ENCODE measurements at regions not wholly inside any gene's neighbourhood (a gene's known extent, or its start where the extent isn't known, plus 50 kb on each side); places are given as distances from the start of the nearest gene placed in this dataset.

DNA sequence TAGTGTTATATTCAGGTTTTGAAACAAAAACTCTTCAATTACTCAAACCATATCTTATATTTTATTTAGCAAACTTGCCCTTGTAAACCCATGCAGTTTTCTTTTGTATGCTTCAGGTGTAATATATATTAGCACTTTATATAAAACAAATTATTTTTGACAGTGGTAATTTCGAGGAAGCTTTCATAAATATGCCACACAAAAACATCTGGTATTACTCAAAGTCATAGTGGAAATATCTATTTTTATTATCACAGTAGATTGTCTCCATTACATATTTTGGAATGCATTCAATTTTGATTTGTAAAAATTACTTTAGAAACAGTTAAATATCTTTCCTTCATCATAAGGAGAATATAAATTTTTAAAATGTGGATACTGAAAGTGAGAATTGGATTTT lies 89.1 kb upstream of the FIBIN start:
- Histone ChIP-seq H3K36me3 (ENCODE audit: insufficient read depth, low read length) (no peaks in the 10 kb centered on the region), H3K4me2 (ENCODE audit: low read depth, low read length, poor library complexity, severe bottlenecking) (no peak overlapping the region), H3K27me3 (ENCODE audit: insufficient read depth, low read length, poor library complexity, severe bottlenecking) (no peaks in the 10 kb centered on the region), H3K9ac (ENCODE audit: low read depth, low read length, poor library complexity, severe bottlenecking) (no peak overlapping the region), H3K9me3 (ENCODE audit: insufficient read depth, low read depth, low read length) (no peaks in the 10 kb centered on the region), H3F3A (ENCODE audit: low read depth) (no peaks in the 10 kb centered on the region), H2AFZ (ENCODE audit: low read length) (no peak overlapping the region), H4K20me1 (ENCODE audit: insufficient read depth, low read length, poor library complexity, severe bottlenecking) (no peaks in the 10 kb centered on the region), H3K79me2 (ENCODE audit: insufficient read depth, low read length) (no peaks in the 10 kb centered on the region), H3K4me3 (ENCODE audit: low read length, poor library complexity, severe bottlenecking) (no peak overlapping the region), H3K9me2 (replicated peaks; ENCODE audit: low read depth, low read length) (no peaks in the 10 kb centered on the region), H3K4me1 (ENCODE audit: insufficient read depth, low read length, poor library complexity, severe bottlenecking) (no peaks in the 10 kb centered on the region)
- TF ChIP-seq, protein P1, sequence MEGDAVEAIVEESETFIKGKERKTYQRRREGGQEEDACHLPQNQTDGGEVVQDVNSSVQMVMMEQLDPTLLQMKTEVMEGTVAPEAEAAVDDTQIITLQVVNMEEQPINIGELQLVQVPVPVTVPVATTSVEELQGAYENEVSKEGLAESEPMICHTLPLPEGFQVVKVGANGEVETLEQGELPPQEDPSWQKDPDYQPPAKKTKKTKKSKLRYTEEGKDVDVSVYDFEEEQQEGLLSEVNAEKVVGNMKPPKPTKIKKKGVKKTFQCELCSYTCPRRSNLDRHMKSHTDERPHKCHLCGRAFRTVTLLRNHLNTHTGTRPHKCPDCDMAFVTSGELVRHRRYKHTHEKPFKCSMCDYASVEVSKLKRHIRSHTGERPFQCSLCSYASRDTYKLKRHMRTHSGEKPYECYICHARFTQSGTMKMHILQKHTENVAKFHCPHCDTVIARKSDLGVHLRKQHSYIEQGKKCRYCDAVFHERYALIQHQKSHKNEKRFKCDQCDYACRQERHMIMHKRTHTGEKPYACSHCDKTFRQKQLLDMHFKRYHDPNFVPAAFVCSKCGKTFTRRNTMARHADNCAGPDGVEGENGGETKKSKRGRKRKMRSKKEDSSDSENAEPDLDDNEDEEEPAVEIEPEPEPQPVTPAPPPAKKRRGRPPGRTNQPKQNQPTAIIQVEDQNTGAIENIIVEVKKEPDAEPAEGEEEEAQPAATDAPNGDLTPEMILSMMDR (conservative IDR thresholded peaks at IDR 0.05; ENCODE audit: low read length): no peak
- no peak for TF ChIP-seq EZH2phosphoT487 (IDR thresholded peaks at IDR 0.05; ENCODE audit: borderline replicate concordance)

DNA sequence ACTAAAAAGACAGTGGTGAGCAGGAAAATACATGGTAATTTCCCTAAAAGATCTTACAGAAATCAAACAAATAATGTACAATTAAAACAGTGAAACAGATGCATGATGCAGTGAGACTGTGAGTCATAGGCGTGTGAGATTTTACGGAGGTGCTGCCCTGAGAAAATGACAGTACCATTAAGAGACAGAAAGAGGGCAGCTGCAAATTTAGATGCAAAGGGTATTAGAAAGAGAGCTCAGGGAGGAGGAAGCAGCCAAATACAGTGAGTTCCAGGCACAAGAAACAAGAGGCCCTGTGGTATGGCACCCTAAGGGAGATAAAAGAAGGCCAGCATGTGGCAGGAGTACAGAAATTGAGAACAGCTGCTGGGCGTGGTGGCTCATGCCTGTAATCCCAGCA lies 88.5 kb upstream of the FIBIN start:
- Histone ChIP-seq H3F3A (ENCODE audit: low read depth) (no peaks in the 10 kb centered on the region), H3K36me3 (ENCODE audit: insufficient read depth, low read length) (no peaks in the 10 kb centered on the region), H3K79me2 (ENCODE audit: insufficient read depth, low read length) (no peaks in the 10 kb centered on the region), H3K9me3 (ENCODE audit: insufficient read depth, low read depth, low read length) (no peaks in the 10 kb centered on the region), H3K9me2 (replicated peaks; ENCODE audit: low read depth, low read length) (no peaks in the 10 kb centered on the region), H3K4me3 (ENCODE audit: low read length, poor library complexity, severe bottlenecking) (no peak overlapping the region), H3K27me3 (ENCODE audit: insufficient read depth, low read length, poor library complexity, severe bottlenecking) (no peaks in the 10 kb centered on the region), H4K20me1 (ENCODE audit: insufficient read depth, low read length, poor library complexity, severe bottlenecking) (no peaks in the 10 kb centered on the region), H2AFZ (ENCODE audit: low read length) (no peak overlapping the region), H3K4me1 (ENCODE audit: insufficient read depth, low read length, poor library complexity, severe bottlenecking) (no peaks in the 10 kb centered on the region), H3K9ac (ENCODE audit: low read depth, low read length, poor library complexity, severe bottlenecking) (no peak overlapping the region), H3K4me2 (ENCODE audit: low read depth, low read length, poor library complexity, severe bottlenecking) (no peak overlapping the region)
- TF ChIP-seq EZH2phosphoT487 (IDR thresholded peaks at IDR 0.05; ENCODE audit: borderline replicate concordance): no peak
- TF ChIP-seq, protein P1 (conservative IDR thresholded peaks at IDR 0.05; ENCODE audit: low read length): no peak

DNA sequence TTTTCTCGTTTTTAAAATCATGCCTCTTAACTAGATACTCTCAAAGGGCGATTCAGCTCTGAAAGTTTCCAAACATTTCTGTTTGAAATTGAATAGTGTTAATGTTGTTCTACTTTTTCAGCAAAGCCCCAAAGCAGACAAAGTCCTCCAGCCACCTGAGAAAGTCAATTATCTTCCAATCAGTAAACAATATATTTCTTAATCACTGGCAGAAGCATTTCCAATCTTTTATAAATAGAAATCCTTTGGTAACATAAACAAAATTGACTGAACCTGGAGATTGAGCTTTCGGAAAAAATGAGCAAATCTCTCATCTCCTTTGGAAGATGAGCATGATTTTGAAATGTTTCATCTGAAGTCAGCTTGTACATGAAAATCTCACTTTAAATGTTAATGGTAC lies 84.4 kb upstream of the FIBIN start:
- H3K36me3 ChIP-seq (ENCODE audit: insufficient read depth, low read length): no peaks in the 10 kb centered on the region
- H4K20me1 ChIP-seq (ENCODE audit: insufficient read depth, low read length, poor library complexity, severe bottlenecking): no peaks in the 10 kb centered on the region
- no peaks in the 10 kb centered on the region for H3K9me2 ChIP-seq (replicated peaks; ENCODE audit: low read depth, low read length)
- no peak overlapping the region for H3K9ac ChIP-seq (ENCODE audit: low read depth, low read length, poor library complexity, severe bottlenecking)
- H3K79me2 ChIP-seq (ENCODE audit: insufficient read depth, low read length): no peaks in the 10 kb centered on the region
- H3K9me3 ChIP-seq (ENCODE audit: insufficient read depth, low read depth, low read length): no peaks in the 10 kb centered on the region
- H3K4me2 ChIP-seq (ENCODE audit: low read depth, low read length, poor library complexity, severe bottlenecking): no peak overlapping the region
- H2AFZ ChIP-seq (ENCODE audit: low read length): no peak overlapping the region
- H3K4me3 ChIP-seq (ENCODE audit: low read length, poor library complexity, severe bottlenecking): no peak overlapping the region
- H3K4me1 ChIP-seq (ENCODE audit: insufficient read depth, low read length, poor library complexity, severe bottlenecking): no peaks in the 10 kb centered on the region
- no peaks in the 10 kb centered on the region for H3F3A ChIP-seq (ENCODE audit: low read depth)
- TF ChIP-seq EZH2phosphoT487 (IDR thresholded peaks at IDR 0.05; ENCODE audit: borderline replicate concordance): no peak
- TF ChIP-seq, protein P1 (conservative IDR thresholded peaks at IDR 0.05; ENCODE audit: low read length): no peak
- H3K27me3 ChIP-seq (ENCODE audit: insufficient read depth, low read length, poor library complexity, severe bottlenecking): no peaks in the 10 kb centered on the region

All from Loucy (cell line).